Urothelium cell line (cell line): ENCODE measurements at regions not wholly inside any gene's neighbourhood (a gene's known extent, or its start where the extent isn't known, plus 50 kb on each side); places are given as distances from the start of the nearest gene placed in this dataset.
"Not testable (repeated sequence)": the region's sequence is repeated elsewhere in the genome, so short reads cannot be mapped to it uniquely, and the experiment has no call there.

Experiments
- DNase-seq: peaks from one replicate; pipeline ENCODE4 v3.0.0; 2011; ENCODE audit warnings: low spot score, mixed read lengths
- FAIRE-seq: peaks from 2 replicates; lab custom pipeline; 2011; peaks lifted over from hg19 to GRCh38; lab: Jason Lieb, UNC

DNA sequence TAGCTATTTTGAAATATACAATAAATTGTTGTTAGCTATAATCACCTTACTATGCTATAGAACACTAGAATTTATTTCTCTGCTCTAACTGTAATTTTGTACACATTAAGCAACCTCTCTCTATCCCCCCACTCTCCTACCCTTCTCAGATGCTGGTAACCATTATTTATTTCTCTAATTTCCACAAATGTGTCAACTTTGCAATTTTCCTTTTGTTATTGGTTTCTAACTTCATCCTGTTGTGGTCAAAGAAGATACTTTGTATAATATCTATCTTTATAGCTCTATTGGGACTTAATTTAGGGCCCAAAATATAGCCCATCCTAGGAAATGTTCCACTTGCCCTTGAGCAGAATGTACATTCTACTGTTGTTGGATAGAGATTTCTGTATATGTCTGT is 229.3 kb downstream of the SATB1 start:
- FAIRE-seq: no peak
- no peak for DNase-seq

DNA sequence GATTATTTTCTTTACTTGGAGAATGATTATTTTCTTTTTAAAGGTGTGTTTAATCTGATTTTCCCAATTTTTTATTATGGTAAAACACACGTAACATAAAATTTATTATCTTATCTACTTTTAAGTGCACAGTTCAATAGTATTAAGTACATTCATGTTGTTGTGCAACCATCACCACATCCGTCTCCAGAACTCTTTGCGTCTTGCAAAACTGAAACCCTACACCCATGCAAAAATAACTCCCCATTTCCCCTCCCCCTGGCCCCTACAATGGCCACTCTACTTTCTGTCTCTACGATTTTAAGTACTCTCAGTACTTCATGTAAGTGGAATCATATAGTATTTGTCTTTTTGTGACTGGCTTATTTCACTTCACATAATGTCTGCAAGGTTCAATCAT is 230.7 kb downstream of the SATB1 start:
- DNase-seq (no peak), FAIRE-seq (no peak)

DNA sequence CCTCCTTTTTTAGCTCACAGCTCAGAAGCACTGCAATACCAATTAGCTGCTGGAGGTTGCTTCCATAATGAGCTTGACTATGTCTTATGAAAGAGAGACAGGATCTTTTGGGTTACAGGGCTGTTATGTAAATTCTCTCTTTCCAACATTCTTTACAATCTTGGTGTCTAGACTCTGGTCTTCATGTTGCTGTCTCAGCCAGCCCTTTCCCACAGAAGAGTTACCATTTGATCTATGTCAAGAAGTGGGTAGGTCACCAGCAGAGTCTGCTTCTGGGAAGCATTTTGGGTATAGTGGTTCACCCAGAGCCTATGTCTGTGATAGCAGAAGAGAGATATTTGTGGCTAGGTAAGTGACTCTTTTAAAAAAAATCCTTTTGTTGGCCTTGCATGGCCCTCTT is 234.5 kb downstream of the SATB1 start:
- no peak for FAIRE-seq
- DNase-seq: no peak

DNA sequence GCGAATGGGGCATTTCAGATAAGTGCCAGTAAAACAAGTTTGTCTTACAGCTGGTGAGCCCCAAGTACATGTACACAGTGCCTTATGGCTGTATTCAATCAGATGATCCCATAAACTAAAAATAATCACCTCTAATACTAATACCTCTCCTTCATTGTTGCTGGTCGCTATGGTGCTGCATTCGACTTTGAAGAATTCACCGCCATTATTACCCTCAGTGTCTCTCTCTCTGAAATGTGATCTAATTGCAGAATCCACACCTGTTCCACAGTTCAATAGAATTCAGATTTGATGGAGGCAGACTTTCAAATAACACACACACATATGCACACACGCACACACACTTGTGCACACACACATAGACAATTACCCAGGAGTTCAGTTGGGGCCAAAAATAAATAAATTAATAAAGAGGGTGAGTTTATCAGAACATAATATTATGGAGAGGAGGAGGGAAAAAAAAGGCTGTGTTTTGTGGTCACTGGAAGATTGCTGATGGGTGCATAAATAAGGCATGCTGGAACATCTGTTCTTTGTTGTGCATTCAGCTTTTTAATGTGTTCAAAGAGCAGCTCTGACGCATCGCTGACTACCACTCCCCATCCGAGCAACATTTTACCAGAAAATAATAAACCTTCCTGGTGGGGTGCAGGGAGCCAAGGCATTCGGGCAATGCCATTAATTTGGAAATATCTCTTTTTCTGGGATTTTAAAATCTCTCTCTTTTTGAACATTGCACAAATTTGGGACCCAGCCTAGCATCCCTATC is 235.7 kb downstream of the SATB1 start:
- DNase-seq (no peak), FAIRE-seq (no peak)

- no peak for FAIRE-seq
- no peak for DNase-seq
Measured at GRCh38 chr3:18188491-18188890, 236.6 kb downstream of the SATB1 start.

GRCh38 chr3:18185624-18186023 is 239.5 kb downstream of the SATB1 start:
- no peak for FAIRE-seq

DNA sequence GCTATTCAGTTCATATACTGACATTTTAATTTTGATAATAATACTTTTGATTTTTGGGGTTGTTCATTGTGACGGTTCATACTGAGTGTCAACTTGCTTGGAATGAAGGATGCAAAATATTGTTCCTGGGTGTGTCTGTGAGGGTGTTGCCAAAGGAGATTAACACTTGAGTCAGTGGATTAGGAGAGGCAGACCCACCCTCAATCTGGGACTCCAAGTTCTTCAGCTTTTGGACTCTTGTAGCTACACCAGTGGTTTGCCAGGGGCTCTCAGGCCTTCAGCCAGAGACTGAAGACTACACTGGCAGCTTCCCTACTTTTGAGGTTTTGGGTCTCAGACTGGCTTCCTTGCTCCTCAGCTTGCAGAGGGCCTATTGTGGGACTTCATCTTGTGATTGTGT is 242.2 kb downstream of the SATB1 start:
- not testable (repeated sequence) for FAIRE-seq, DNase-seq

More at GRCh38 chr3:18185624-18186023, 239.5 kb downstream of the SATB1 start:
- DNase-seq: no peak

DNA sequence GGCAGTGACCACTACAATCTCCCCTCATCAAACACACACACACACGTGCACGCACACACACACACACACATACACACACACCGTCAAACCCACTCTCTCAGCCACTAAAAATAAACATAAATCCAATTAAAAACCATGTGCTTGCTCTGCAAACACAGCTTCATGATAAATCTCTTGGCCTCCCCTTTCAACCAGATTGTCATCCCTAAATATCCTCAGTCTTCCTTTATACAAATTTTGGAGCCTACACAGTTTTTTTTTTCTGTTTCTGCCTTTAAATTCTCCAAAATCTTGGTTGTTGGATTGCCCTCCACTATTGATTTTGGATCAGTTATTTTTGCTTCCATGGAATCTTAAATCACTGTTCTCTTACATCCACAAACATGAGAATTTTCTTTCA is 245.6 kb downstream of the SATB1 start:
- FAIRE-seq (no peak), DNase-seq (no peak)

- DNase-seq: no peak
- no peak for FAIRE-seq
Measured at GRCh38 chr3:18177271-18177670, 247.9 kb downstream of the SATB1 start.

DNA sequence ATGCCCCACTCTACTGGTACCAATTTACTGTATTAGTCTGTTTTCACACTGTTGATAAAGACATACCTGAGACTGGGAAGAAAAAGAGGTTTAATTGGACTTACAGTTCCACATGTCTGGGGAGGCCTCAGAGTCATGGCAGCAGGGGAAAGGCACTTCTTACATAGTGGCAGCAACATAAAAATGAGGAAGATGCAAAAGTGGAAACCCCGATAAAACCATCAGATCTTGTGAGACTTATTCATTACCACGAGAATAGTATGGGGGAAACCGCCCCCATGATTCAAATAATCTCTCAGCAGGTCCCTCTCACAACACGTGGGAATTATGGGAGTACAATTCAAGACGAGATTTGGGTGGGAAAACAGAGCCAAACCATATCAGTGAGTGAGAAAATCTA is 251.2 kb downstream of the SATB1 start:
- DNase-seq, FAIRE-seq: not testable (repeated sequence)

DNA sequence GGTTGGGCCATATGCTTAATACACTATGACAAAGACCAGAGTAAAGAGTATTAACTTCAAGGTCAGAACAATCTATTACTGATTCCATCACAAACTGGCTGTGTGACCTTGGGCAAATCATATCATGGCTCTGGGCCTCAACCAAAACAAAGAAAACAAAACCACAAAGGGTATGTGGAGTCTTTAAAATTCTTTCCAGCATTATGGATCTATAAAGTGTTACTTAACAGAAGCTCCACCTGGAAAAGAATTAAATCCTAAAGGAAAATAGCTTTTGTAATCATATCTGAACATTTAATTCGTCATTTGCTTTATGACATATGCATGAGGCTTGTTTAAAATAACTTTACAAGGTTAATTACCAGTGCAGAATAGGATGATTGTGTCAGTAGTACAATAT is 265.5 kb downstream of the SATB1 start:
- FAIRE-seq (no peak), DNase-seq (no peak)

DNA sequence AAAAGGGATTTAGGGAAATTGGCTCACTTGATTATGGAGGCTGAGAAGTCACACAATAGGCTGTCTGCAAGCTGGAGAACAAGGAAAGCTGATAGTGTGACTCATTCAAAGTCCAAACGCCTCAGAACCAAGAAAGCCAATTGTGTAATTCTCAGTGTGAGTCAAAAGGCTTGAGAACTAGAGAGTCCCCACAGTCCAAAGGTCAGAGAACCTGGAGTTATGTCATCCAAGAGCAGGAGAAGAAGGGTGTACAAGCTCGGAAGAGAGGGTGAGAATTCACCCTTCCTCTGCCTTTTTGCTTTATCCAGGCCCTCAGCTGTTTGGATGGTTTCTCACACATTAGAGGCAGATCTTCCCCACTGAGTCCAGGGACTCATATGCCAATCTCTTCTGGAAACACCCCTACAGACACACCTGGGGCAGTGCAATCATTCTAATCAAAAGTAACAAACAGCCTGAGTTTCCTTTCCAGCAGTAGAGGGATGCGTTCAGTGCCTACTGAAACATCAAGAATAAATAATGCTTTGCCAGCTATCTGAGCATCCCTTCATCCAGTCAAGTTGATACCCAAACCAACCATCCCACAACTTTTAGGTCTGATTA is 271.5 kb downstream of the SATB1 start:
- DNase-seq (peak; percentile 4), FAIRE-seq (no peak)

GRCh38 chr3:18151199-18151598 is 273.9 kb downstream of the SATB1 start:
- DNase-seq (no peak), FAIRE-seq (no peak)

GRCh38 chr3:18149935-18150334 is 275.2 kb downstream of the SATB1 start:
- FAIRE-seq (no peak), DNase-seq (no peak)

- FAIRE-seq: no peak
Measured at GRCh38 chr3:18149386-18149785, 275.8 kb downstream of the SATB1 start.

DNA sequence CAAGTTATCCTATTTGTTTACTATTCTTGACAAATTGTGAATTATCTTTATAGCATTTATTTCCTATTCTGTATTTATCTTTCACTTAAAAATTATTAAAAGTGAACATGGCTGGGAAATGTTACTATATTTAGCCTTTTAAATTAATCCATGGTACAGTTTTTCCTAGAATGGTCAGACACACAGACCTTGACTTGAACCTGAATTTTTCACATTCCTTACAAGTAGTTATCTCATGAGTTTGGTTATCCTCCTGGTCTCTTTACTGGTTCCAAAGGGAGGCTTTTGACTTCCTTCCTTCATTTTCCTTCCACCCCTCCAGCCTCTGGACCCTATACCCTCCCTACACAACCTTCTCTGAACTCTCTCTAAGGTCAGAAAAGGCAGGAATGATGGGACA is 280.6 kb downstream of the SATB1 start:
- no peak for FAIRE-seq
- no peak for DNase-seq

More at GRCh38 chr3:18149386-18149785, 275.8 kb downstream of the SATB1 start:
- no peak for DNase-seq

DNA sequence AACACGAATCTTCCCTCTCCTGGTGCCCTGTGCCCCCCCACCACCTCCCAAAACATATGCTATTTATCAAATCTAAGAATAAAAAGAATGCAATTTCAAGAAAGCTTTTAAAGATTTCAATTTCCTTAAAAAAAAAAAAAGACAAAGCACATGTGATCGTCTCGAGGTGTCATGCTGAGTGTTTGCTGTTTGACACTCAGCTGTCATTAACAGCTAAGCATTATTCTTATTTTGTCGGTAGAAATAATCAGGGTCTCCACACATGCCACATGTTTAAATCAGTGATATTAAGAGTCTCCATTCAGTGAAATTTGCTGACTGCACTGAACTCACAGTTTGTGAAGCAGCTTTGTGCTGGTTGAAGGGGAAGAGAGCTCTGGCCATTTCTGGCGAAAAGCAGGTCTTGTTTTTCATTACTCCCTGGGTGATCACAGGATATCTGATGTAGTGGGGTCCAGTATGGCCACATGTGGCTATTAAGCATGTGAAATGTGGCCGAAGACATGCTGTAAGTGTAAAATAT is 281.8 kb downstream of the SATB1 start:
- DNase-seq (no peak), FAIRE-seq (no peak)

DNA sequence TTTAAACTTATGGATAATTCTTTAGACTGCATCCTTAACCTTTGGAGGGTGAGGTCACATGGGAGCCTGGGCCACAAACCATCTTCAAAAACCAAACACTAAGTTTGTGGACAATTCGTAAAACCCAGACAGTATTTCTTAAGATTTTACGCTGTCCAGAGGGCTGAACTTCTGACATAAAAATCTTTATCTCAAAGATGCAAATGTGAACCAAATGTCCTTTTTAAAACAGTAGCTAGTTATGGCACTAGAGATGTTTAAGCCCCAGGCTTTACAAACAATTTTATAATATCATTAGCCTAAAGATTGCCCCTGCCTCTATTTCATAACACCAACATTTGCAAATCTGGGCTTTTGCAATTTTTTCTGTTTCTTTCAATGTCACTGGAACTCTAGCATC is 287.2 kb downstream of the SATB1 start:
- DNase-seq (no peak), FAIRE-seq (no peak)

- DNase-seq: no peak
- FAIRE-seq: no peak
Measured at GRCh38 chr3:18135060-18135814, 289.9 kb downstream of the SATB1 start.

- FAIRE-seq: no peak
Measured at GRCh38 chr3:18134386-18135059, 290.6 kb downstream of the SATB1 start.

DNA sequence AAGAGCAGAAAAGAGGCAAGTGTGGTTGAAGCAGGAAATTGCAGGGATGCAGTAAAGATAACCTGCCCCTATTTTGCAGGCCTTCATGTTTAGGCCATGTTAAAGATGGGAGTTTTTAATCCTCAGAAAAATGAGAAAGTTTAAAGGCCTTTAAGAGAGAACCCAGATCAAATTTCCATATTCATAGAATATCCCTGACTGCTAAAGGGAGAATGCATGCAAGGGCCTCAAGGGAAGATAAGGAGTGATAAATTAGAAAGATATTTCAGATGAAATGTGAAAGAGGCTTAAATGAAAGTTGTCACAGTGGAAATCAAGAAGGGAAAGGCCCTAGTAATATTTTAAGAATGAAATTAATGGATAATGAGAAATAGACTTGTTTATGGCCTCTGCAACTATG is 292.1 kb downstream of the SATB1 start:
- FAIRE-seq: no peak
- DNase-seq: no peak

More at GRCh38 chr3:18134386-18135059, 290.6 kb downstream of the SATB1 start:
- DNase-seq: no peak
